ENCODE measurements at regions not wholly inside any gene's neighbourhood (a gene's known extent, or its start where the extent isn't known, plus 50 kb on each side); places are given as distances from the start of the nearest gene placed in this dataset.

- no peak for TF ChIP-seq CTCF (IDR thresholded peaks at IDR 0.05)
These were observed 206.0 kb upstream of the RBM19 start for GRCh38 chr12:114172135-114172534.

- no peak for TF ChIP-seq CTCF (IDR thresholded peaks at IDR 0.05)
These were observed 201.9 kb upstream of the RBM19 start for GRCh38 chr12:114168061-114168460.

GRCh38 chr12:114167431-114167830 is 201.3 kb upstream of the RBM19 start:
- TF ChIP-seq CTCF (IDR thresholded peaks at IDR 0.05) = no peak

GRCh38 chr12:114166362-114166761 is 200.2 kb upstream of the RBM19 start:
- TF ChIP-seq CTCF (IDR thresholded peaks at IDR 0.05) = peak; percentile 60

- no peak for TF ChIP-seq CTCF (IDR thresholded peaks at IDR 0.05)
These were observed 199.8 kb upstream of the RBM19 start for GRCh38 chr12:114165921-114166320.

- no peak for TF ChIP-seq CTCF (IDR thresholded peaks at IDR 0.05)
These were observed 198.2 kb upstream of the RBM19 start for GRCh38 chr12:114164351-114164750.

- no peak for TF ChIP-seq CTCF (IDR thresholded peaks at IDR 0.05)
These were observed 197.6 kb upstream of the RBM19 start for GRCh38 chr12:114163771-114164170.

GRCh38 chr12:114160445-114160844 is 194.3 kb upstream of the RBM19 start:
- TF ChIP-seq CTCF (IDR thresholded peaks at IDR 0.05) = no peak

Data from LNCAP (cell line).